OCI-M1 (cell line): ENCODE measurements at regions not wholly inside any gene's neighbourhood (a gene's known extent, or its start where the extent isn't known, plus 50 kb on each side); places are given as distances from the start of the nearest gene placed in this dataset.
A peak's percentile ranks its signal among the peaks of the same experiment; 100 is the strongest.

ENCODE experiments used
- DNase-seq: peaks from one replicate; lab custom pipeline; 2025; lab: John Stamatoyannopoulos, UW

DNA sequence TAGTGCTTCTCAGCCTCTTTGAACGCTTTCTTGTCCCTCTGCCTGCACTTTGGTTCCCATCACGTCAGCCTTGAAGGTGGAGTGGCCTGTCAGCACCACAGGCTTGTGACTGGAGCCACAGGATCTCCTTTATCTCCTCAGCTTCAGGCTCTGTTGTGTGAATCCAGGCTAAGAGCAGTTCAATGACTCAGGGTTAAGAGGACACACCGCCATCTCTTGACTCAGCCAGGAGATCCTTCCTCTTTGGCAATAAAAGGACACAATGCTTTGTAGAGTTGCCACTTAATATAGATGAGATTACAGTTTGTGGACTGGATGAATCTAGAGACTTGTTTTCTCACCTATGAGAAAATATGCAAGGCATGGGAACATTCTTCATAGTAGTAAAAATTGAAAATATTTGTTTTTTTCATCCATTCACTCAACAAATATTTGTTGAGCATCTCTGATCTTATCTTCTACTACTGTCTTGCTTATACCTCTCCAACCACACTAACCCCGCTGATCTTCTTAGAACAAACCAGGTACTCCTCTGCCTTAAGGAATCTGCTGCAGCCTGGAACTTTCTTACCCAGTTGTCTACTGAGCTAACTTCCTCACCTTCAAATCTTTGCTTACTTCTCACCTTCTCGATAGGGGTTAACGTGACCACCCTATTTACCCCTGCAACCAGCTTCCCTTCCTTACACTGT is 62.3 kb downstream of the UCHL1 start:
- peak; percentile 57 for DNase-seq

- no peak for DNase-seq
These were observed 62.8 kb downstream of the UCHL1 start for GRCh38 chr4:41319553-41319952.

DNA sequence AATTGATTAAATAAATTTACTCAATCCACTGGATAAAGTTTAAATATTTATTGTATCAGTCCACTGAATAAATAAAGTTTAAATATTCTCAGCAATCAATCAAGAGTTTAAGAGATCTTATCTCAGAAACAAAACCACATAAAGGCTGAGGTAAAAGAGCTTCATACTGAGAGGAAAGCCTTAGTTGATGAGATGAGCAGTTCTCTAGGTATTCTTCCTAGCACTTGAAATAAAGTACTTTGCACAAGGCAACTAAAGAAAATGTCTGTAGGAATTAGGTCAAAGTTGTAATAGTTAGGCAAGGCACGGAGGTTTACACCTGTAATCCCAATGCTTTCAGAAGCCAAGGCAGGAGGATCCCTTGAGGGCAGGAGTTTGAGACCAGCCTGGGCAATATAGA is 63.5 kb downstream of the UCHL1 start:
- DNase-seq: no peak

GRCh38 chr4:41320786-41321185 is 64.1 kb downstream of the UCHL1 start:
- DNase-seq: no peak

DNA sequence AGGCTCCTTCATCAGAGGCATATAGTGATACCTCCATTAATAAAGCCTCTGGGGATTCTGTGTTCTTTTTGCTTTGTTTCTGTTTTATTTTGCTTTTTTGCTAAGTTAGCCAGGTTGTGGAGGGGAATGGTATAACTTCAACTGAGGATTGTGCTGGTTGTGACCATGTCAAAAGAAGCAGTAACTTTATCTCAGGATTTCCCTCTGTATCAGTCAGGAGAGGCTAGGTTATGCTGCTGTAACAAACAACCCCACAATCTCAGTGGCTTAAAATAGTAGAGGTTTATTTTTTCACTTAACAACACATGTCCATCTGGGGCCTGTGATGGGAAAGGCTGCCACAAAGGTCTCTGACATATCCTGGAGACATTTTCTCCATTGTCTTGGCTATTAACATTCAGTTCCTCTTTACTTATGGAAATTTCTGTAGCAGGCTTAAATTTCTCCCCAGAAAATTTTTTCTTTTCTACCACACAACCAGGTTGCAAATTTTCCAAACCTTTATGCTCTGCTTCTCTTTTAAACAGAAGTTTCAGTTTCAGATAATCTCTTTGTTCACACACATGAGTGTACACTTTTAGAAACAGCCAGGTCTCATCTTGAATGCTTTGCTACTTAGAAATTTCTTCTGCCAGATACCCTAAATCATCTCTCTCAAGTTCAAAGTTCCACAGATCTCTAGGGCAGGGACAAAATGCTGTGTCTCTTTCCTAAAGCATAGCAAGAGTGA is 64.7 kb downstream of the UCHL1 start:
- no peak for DNase-seq

- DNase-seq: no peak
These were observed 65.9 kb downstream of the UCHL1 start for GRCh38 chr4:41322617-41323016.

DNA sequence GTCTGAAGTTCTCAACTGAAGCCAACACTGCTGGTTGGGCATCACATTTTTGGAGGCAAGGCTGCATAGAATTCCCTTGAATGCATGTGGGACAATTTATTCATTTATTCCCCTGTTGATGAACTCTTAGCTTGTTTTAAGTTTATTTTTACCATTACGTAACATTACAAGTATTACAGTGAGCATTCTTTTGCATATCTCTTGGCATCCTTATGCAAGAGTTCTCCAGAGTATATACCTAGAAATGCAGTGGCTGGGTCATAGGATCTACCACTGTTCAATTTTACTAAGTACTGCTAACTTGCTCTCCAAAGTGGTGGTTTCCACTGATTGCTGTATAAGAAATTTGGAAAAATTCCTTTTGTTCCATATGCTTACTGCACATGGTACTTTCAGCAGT is 66.5 kb downstream of the UCHL1 start:
- no peak for DNase-seq

DNA sequence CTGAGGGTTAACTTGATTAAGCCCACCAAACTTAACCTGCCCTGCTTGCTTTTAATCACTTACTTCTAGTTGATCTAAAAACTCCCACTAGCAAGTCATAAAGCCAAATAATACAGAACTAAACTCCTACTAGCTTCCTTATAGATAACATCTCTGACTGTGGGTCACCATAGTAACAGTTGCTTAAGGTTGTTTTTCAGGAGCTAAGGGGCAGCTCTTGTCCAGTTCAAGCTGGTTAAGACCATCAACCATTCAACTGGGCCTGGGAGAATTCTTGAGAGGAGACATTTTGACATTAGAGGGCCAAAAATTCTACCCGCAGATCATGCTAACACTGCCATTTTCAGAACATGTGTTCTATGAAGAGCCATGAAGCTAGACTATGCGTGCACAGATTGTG is 67.0 kb downstream of the UCHL1 start:
- DNase-seq: peak; percentile 45

GRCh38 chr4:41324861-41325260 is 68.1 kb downstream of the UCHL1 start:
- DNase-seq: no peak

DNA sequence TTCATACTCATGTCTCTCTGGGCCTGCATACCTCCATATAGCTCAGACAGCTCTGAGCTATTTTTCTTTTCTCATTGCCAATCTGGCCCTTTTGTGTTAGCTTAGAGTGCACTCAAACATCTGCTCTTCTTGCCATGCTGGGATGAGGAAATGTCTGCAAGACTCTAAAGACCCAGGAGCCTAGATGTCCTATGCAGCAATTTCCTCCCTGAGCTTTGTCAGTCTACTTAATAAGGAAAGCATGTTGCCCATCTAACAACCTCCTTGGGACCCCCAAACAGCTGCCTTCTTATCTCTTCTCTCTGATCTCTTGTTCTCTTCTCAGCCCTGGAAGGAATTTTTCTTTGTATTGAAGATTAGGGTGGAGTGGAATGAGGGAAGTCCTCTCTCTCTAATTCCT is 69.2 kb downstream of the UCHL1 start:
- DNase-seq: no peak

DNA sequence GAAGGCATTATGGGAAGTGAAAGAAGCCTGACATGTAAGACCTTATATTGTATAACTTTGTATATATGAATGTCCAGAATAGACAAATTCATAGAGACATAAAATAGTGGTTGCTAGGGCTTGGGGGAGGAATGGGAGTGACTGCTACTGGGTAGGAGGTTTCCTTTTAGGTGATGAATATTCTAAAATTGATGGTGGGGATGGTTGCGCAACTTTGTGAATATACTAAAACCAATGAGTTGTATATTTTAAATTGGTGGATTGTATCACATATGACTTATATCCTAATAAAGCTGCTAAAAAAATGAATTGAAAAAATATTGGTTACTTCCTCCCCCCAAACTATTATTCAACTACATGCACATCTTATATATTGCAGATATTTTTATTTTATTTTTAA is 70.0 kb downstream of the UCHL1 start:
- no peak for DNase-seq

- no peak for DNase-seq
These were observed 71.0 kb downstream of the UCHL1 start for GRCh38 chr4:41327770-41328169.

- DNase-seq: no peak
These were observed 72.6 kb downstream of the UCHL1 start for GRCh38 chr4:41329361-41329760.

- DNase-seq: no peak
These were observed 74.5 kb downstream of the UCHL1 start for GRCh38 chr4:41331224-41331623.

- no peak for DNase-seq
These were observed 75.9 kb downstream of the UCHL1 start for GRCh38 chr4:41332510-41333054.

GRCh38 chr4:41334182-41334581 is 77.5 kb downstream of the UCHL1 start:
- no peak for DNase-seq

DNA sequence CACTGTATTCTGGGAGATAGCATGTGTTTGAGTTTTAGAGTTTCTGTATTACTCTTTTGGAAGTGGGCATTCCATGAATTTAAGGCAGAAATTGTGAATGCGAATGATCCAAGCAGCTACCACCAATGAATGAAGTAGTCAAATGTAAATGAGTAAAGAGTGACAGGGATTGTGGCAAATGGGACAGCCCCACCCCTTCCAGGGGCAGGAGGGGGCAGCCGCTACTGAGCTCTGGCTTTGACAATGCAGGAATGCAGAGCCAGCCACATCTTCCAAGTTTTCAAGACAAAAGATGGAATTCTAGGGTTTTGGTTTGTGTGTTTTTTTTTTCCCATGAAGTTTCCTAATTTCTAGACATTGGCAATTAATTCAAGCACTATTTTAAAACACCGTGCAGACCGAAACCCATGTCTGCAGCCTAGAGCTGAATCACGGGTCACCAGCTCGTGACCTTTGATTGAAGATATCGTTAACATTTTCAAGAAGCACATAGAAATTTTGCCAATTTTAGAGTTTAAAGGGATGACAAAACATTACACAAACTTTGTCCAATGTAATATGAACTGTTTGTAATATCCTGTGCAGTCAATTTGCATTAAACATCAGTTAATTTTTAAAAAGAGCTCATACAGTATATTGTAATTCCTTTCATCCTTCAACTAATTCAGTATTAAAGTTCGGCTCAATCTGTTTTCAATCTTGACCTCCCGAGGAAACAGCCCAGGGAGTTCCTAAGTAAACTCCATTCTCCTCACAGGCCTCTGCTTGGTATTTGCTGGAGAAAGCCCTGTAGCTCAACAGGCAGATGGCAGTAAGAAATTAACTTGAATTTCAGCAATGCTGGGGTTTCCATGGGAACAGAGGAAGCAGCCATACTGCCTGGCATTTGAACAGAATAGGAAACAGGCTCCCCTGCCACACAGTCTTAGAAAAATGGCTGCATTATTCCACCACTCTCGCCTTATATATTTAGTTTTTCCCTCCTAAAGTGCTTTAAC is 83.4 kb downstream of the UCHL1 start:
- DNase-seq: no peak

DNA sequence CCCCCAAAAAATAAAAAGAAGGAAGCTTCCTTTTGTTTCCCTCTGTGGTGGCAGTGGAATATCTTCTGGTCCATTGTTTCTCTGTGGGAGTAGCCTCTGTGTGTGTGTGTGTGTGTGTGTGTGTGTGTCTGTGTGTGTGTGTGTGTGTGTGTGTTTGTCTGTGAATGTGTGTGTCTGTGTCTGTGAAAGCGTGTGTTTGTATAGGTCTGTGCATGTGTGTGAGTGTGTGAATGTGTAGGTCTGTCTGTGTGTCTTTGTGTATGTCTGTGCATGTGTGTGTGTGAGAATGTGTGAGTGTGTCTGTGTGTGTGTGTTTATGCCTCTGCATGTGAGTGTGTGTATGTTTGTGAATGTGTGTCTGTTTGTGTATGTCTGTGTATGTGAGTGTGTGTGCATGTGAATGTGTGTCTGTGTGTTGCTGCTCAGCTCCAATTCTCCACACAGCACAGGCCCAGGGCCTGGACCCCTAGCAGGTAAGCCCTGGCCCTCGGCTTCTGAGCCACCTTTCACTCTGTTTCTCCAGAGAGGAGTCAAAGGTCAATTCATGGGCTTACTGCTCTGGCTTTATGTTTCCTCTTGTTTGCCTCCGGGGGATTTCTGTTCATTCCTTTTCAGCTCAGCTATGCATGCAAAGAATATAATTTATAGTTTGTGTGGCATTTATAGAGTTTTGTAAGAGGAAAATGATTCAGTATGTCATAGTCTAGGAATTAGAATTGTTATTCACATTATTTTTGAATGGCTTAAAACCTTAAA is 89.8 kb downstream of the UCHL1 start:
- DNase-seq: no peak

DNA sequence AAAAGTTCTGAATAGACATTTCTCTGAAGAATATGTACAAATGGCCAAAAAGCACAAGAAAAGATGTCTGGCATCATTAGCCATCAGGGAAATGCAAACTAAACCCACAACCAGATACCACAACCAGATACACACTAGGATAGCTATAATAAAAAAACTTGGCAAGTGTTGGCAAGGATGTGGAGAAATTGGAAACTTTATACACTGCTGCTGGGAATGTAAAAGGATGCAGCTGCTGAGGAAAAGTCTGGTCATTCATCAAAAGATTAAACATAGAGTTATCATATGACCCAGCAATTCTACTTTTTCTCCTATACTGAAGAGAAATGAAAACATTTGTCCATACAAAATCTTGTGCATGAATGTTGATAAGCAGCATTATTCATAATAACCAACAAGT is 92.3 kb downstream of the UCHL1 start:
- DNase-seq: no peak

GRCh38 chr4:41358647-41359421 is 102.1 kb downstream of the UCHL1 start:
- DNase-seq: no peak

DNA sequence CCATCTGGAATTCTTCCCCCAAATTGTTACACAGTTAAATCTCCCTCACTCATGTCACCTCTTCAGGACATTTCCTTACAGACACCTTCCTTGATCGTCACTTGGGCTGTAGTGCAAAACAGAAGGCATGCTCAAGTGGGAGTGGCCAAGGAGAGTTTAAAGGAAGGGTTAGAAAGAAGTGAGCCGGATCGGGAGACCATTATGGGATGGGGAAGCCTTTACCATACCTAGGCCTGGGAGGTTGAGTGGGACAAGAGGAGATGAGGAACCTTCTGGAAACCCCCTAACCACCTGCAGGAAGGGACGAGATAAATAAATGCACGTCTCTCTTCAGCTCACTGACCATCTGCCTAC is 102.7 kb downstream of the UCHL1 start:
- no peak for DNase-seq
